Osteoblast (primary cell): ENCODE measurements at regions not wholly inside any gene's neighbourhood (a gene's known extent, or its start where the extent isn't known, plus 50 kb on each side); places are given as distances from the start of the nearest gene placed in this dataset.

Source experiments
- DNase-seq: peaks from one replicate; pipeline ENCODE4 v3.0.0; 2011; ENCODE audit warnings: low spot score, mixed read lengths; ENCODE audit not compliant: insufficient read length; ENCODE audit errors: missing footprints
- H2AFZ ChIP-seq: 2 replicates; pipeline ENCODE4 v1.6.0; 2011; ENCODE audit warnings: mild to moderate bottlenecking, low read length
- H3K27ac ChIP-seq: 2 replicates; pipeline ENCODE4 v1.5.1; 2011; ENCODE audit warnings: mild to moderate bottlenecking, low read depth, low read length, moderate library complexity
- H3K27me3 ChIP-seq: 2 replicates; pipeline ENCODE4 v1.6.0; 2012; ENCODE audit warnings: mild to moderate bottlenecking, control low read depth, inconsistent platforms, low read length, moderate library complexity; ENCODE audit not compliant: insufficient read depth
- H3K36me3 ChIP-seq: 2 replicates; pipeline ENCODE4 v1.5.1; 2011; ENCODE audit warnings: mild to moderate bottlenecking, low read length, control low read depth, moderate library complexity; ENCODE audit not compliant: insufficient read depth
- H3K4me1 ChIP-seq: 2 replicates; pipeline ENCODE4 v1.5.1; 2011; ENCODE audit warnings: mild to moderate bottlenecking, low read length, control low read depth, moderate library complexity; ENCODE audit not compliant: insufficient read depth
- H3K4me2 ChIP-seq: 2 replicates; pipeline ENCODE4 v1.6.0; 2011; ENCODE audit warnings: mild to moderate bottlenecking, low read length; ENCODE audit not compliant: insufficient read depth
- H3K4me3 ChIP-seq: fragments of 200-600 bp; sonication (generic); 3 replicates; pipeline ENCODE4 v1.5.1; 2012; ENCODE audit warnings: mild to moderate bottlenecking, low read length, inconsistent platforms; ENCODE audit not compliant: insufficient read depth
- H3K79me2 ChIP-seq: 2 replicates; pipeline ENCODE4 v1.6.0; 2012; ENCODE audit warnings: mild to moderate bottlenecking, low read length, control low read depth, inconsistent platforms; ENCODE audit not compliant: insufficient read depth
- H3K9me3 ChIP-seq: 2 replicates; pipeline ENCODE4 v1.5.1; 2011; ENCODE audit warnings: low read depth, low read length, control low read depth
- H4K20me1 ChIP-seq: 2 replicates; pipeline ENCODE4 v1.6.0; 2012; ENCODE audit warnings: mild to moderate bottlenecking, low read length, control low read depth; ENCODE audit not compliant: insufficient read depth
- CTCF ChIP-seq: IDR thresholded peaks from 2 replicates; pipeline ENCODE4 v1.5.1; 2011; ENCODE audit warnings: mild to moderate bottlenecking, low read depth, low read length, moderate library complexity; ENCODE audit errors: extremely low read depth

GRCh38 chr7:10740805-10741204 lies 232.9 kb upstream of the PHF14 start:
- Histone ChIP-seq H3K4me1 (no peaks in the 10 kb centered on the region), H2AFZ (no peak overlapping the region), H3K27ac (no peak overlapping the region), H3K4me2 (no peak overlapping the region), H3K4me3 (no peak overlapping the region), H4K20me1 (no peaks in the 10 kb centered on the region), H3K9me3 (no peaks in the 10 kb centered on the region), H3K36me3 (no peaks in the 10 kb centered on the region), H3K79me2 (no peaks in the 10 kb centered on the region), H3K27me3 (no peaks in the 10 kb centered on the region)
- no peak for TF ChIP-seq CTCF
- no peak for DNase-seq

GRCh38 chr7:10756981-10757380 lies 216.7 kb upstream of the PHF14 start:
- H3K79me2 ChIP-seq: no peaks in the 10 kb centered on the region
- H3K27ac ChIP-seq: no peak overlapping the region
- no peaks in the 10 kb centered on the region for H3K4me1 ChIP-seq
- no peak for DNase-seq
- no peak for TF ChIP-seq CTCF
- peaks cover 2% of the 10 kb centered on the region for H3K9me3 ChIP-seq
- H3K27me3 ChIP-seq: no peaks in the 10 kb centered on the region
- no peak overlapping the region for H3K4me2 ChIP-seq
- no peak overlapping the region for H2AFZ ChIP-seq
- no peak overlapping the region for H3K4me3 ChIP-seq
- no peaks in the 10 kb centered on the region for H4K20me1 ChIP-seq
- no peaks in the 10 kb centered on the region for H3K36me3 ChIP-seq

GRCh38 chr7:10759120-10759519 lies 214.6 kb upstream of the PHF14 start:
- Histone ChIP-seq H3K9me3 (peaks cover 2% of the 10 kb centered on the region), H3K36me3 (no peaks in the 10 kb centered on the region), H3K4me1 (no peaks in the 10 kb centered on the region), H4K20me1 (no peaks in the 10 kb centered on the region), H3K79me2 (no peaks in the 10 kb centered on the region), H2AFZ (no peak overlapping the region), H3K4me2 (no peak overlapping the region), H3K27me3 (no peaks in the 10 kb centered on the region), H3K4me3 (no peak overlapping the region), H3K27ac (no peak overlapping the region)
- no peak for DNase-seq
- TF ChIP-seq CTCF: no peak

- no peaks in the 10 kb centered on the region for H3K4me1 ChIP-seq
- H3K27ac ChIP-seq: no peak overlapping the region
- DNase-seq: no peak
- H3K79me2 ChIP-seq: no peaks in the 10 kb centered on the region
- H3K4me2 ChIP-seq: no peak overlapping the region
- no peak for TF ChIP-seq CTCF
- H4K20me1 ChIP-seq: no peaks in the 10 kb centered on the region
- no peaks in the 10 kb centered on the region for H3K27me3 ChIP-seq
- H3K36me3 ChIP-seq: no peaks in the 10 kb centered on the region
- no peak overlapping the region for H2AFZ ChIP-seq
- H3K4me3 ChIP-seq: no peak overlapping the region
- no peaks in the 10 kb centered on the region for H3K9me3 ChIP-seq
Measured at GRCh38 chr7:10767771-10768170, 205.9 kb upstream of the PHF14 start.
